ENCODE measurements at regions not wholly inside any gene's neighbourhood (a gene's known extent, or its start where the extent isn't known, plus 50 kb on each side); places are given as distances from the start of the nearest gene placed in this dataset.

- no peak for DNase-seq (ENCODE audit: low spot score in 2 of 2)
- WGBS, 2 donors: 37 to 53% methylated on average over 2 of the region's 2 CpGs
- Histone ChIP-seq H3K4me1 (no peaks in the 10 kb centered on the region), H3K27ac (no peak overlapping the region), H3K36me3 (no peaks in the 10 kb centered on the region), H3K4me3 (no peak overlapping the region), H3K9me3 (peaks cover 0 to 3% (median 0%) of the 10 kb centered on the region in 4 donors), H3K27me3 (no peaks in the 10 kb centered on the region)
- TF ChIP-seq CTCF (IDR thresholded peaks at IDR 0.05): no peak
- TF ChIP-seq EP300 (IDR thresholded peaks at IDR 0.05): no peak
- TF ChIP-seq POLR2A (IDR thresholded peaks at IDR 0.05): no peak
Measured at GRCh38 chr2:210954386-210954907, 398.0 kb downstream of the CPS1 start.

GRCh38 chr2:210955591-210955990 is 399.2 kb downstream of the CPS1 start:
- 73 to 81% methylated on average over 3 of the region's 3 CpGs for WGBS, 2 donors
- H3K4me1 ChIP-seq: no peaks in the 10 kb centered on the region
- no peak overlapping the region for H3K4me3 ChIP-seq

GRCh38 chr2:210956101-210956500 is 399.7 kb downstream of the CPS1 start:
- DNase-seq (ENCODE audit: low spot score in 2 of 2): no peak
- H3K4me3 ChIP-seq: no peak overlapping the region
- H3K27me3 ChIP-seq: no peaks in the 10 kb centered on the region
- TF ChIP-seq EP300 (IDR thresholded peaks at IDR 0.05): no peak
- no peak for TF ChIP-seq POLR2A (IDR thresholded peaks at IDR 0.05)
- TF ChIP-seq CTCF (IDR thresholded peaks at IDR 0.05): no peak
- no peaks in the 10 kb centered on the region for H3K9me3 ChIP-seq
- H3K27ac ChIP-seq: no peak overlapping the region
- no peaks in the 10 kb centered on the region for H3K36me3 ChIP-seq
- H3K4me1 ChIP-seq: no peaks in the 10 kb centered on the region

More at GRCh38 chr2:210955591-210955990, 399.2 kb downstream of the CPS1 start:
- Histone ChIP-seq H3K27me3 (no peaks in the 10 kb centered on the region), H3K27ac (no peak overlapping the region), H3K9me3 (no peaks in the 10 kb centered on the region), H3K36me3 (no peaks in the 10 kb centered on the region)
- TF ChIP-seq CTCF (IDR thresholded peaks at IDR 0.05) (no peak), EP300 (IDR thresholded peaks at IDR 0.05) (no peak), POLR2A (IDR thresholded peaks at IDR 0.05) (no peak)
- DNase-seq (ENCODE audit: low spot score in 2 of 2): no peak

GRCh38 chr2:210961249-210961648 is 404.9 kb downstream of the CPS1 start:
- Histone ChIP-seq H3K27me3 (no peaks in the 10 kb centered on the region), H3K36me3 (no peaks in the 10 kb centered on the region), H3K27ac (no peak overlapping the region), H3K4me3 (no peak overlapping the region), H3K9me3 (no peaks in the 10 kb centered on the region), H3K4me1 (no peaks in the 10 kb centered on the region)
- 25 to 47% methylated on average over 2 of the region's 2 CpGs for WGBS, 2 donors
- TF ChIP-seq POLR2A (IDR thresholded peaks at IDR 0.05): no peak
- no peak for TF ChIP-seq EP300 (IDR thresholded peaks at IDR 0.05)
- no peak for TF ChIP-seq CTCF (IDR thresholded peaks at IDR 0.05)
- no peak for DNase-seq (ENCODE audit: low spot score in 2 of 2)

GRCh38 chr2:210963386-210963785 is 407.0 kb downstream of the CPS1 start:
- TF ChIP-seq CTCF (IDR thresholded peaks at IDR 0.05) (no peak), EP300 (IDR thresholded peaks at IDR 0.05) (no peak), POLR2A (IDR thresholded peaks at IDR 0.05) (no peak)
- DNase-seq (ENCODE audit: low spot score in 2 of 2): no peak
- Histone ChIP-seq H3K9me3 (no peaks in the 10 kb centered on the region), H3K4me1 (no peaks in the 10 kb centered on the region), H3K36me3 (no peaks in the 10 kb centered on the region), H3K27ac (no peak overlapping the region), H3K27me3 (no peaks in the 10 kb centered on the region), H3K4me3 (no peak overlapping the region)
- whole genome bisulfite sequencing, 2 donors: 57 to 68% methylated on average over 2 of the region's 2 CpGs
